DOHH2 (cell line): ENCODE measurements at regions not wholly inside any gene's neighbourhood (a gene's known extent, or its start where the extent isn't known, plus 50 kb on each side); places are given as distances from the start of the nearest gene placed in this dataset.

ENCODE experiments used
- H3F3A ChIP-seq: fragments of 200-600 bp; sonication (generic), shearing (Covaris generic); 2 replicates; pipeline ENCODE4 v1.6.0; 2016; ENCODE audit warnings: antibody characterized with exemption, mild to moderate bottlenecking; ENCODE audit not compliant: control insufficient read depth, insufficient read depth
- H3K27ac ChIP-seq: fragments of 200-600 bp; sonication (generic); 2 replicates; pipeline ENCODE4 v1.5.1; 2014; ENCODE audit warnings: low read depth, mild to moderate bottlenecking, low read length, moderate library complexity
- H3K27me3 ChIP-seq: fragments of 200-600 bp; sonication (generic); 2 replicates; pipeline ENCODE4 v1.6.1; 2014; ENCODE audit warnings: mild to moderate bottlenecking, low read length, mixed read lengths; ENCODE audit not compliant: control insufficient read depth
- H3K36me3 ChIP-seq: fragments of 200-600 bp; sonication (generic); 2 replicates; pipeline ENCODE4 v1.6.1; 2014; ENCODE audit warnings: mild to moderate bottlenecking, low read length, moderate library complexity, mixed read lengths; ENCODE audit not compliant: control insufficient read depth
- H3K4me1 ChIP-seq: fragments of 200-600 bp; sonication (generic); 2 replicates; pipeline ENCODE4 v1.6.1; 2014; ENCODE audit warnings: mild to moderate bottlenecking, low read length, mixed read lengths; ENCODE audit not compliant: control insufficient read depth
- H3K4me2 ChIP-seq: fragments of 200-600 bp; sonication (generic); 2 replicates; pipeline ENCODE4 v1.6.0; 2014; ENCODE audit warnings: mild to moderate bottlenecking, low read length, moderate library complexity
- H3K4me3 ChIP-seq: fragments of 200-600 bp; sonication (generic); 2 replicates; pipeline ENCODE4 v1.5.1; 2014; ENCODE audit warnings: mild to moderate bottlenecking, low read length, mixed read lengths
- H3K79me2 ChIP-seq: fragments of 200-600 bp; sonication (generic); 2 replicates; pipeline ENCODE4 v1.6.1; 2014; ENCODE audit warnings: mild to moderate bottlenecking, low read length, mixed read lengths; ENCODE audit not compliant: control insufficient read depth
- H3K9me2 ChIP-seq: fragments of 200-600 bp; sonication (generic); replicated peaks from 2 replicates; pipeline ENCODE4 v1.6.1; 2014; ENCODE audit warnings: mild to moderate bottlenecking, low read length, mixed read lengths; ENCODE audit not compliant: control insufficient read depth
- H3K9me3 ChIP-seq: fragments of 200-600 bp; sonication (generic); 2 replicates; pipeline ENCODE4 v1.6.1; 2014; ENCODE audit warnings: antibody characterized with exemption, low read length, mixed read lengths; ENCODE audit not compliant: control insufficient read depth, insufficient read depth
- H4K20me1 ChIP-seq: fragments of 200-600 bp; sonication (generic); 2 replicates; pipeline ENCODE4 v1.6.0; 2014; ENCODE audit warnings: low read depth, mild to moderate bottlenecking, antibody characterized with exemption, low read length, moderate library complexity; ENCODE audit not compliant: control insufficient read depth, insufficient read depth
- EZH2phosphoT487 ChIP-seq: fragments of 200-600 bp; sonication (generic); IDR thresholded peaks from 2 replicates; pipeline ENCODE4 v1.6.1; 2017; ENCODE audit warnings: borderline replicate concordance, mild to moderate bottlenecking, antibody characterized with exemption, low read length, moderate library complexity, mixed read lengths
- TF ChIP-seq, protein P1 (sequence below): fragments of 200-600 bp; sonication (generic); IDR thresholded peaks from one replicate; pipeline ENCODE4 v1.5.1; 2014; ENCODE audit warnings: antibody characterized with exemption, mild to moderate bottlenecking, low read depth, low read length; ENCODE audit not compliant: poor library complexity, severe bottlenecking

DNA sequence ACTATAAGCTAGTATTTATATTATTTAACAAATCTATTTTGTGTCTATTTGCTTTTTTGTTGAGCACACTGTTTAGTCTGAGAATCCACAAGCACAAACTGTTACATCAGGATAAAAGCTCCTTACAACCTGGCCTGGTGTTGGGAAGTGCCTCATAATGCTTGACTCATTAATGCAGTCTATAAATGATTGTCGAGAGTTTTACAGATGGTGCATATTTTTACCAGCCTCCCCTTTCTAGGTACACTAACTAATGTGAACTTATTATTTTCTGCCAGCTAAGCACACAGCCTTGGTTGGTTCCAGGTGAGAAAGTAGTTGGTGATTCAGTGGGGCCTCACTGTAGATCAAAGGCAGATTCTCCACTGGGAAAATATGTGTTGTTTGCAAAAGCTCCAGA, 151.0 kb upstream of the ADAMTS16 start:
- Histone ChIP-seq H3K4me1 (no peaks in the 10 kb centered on the region), H3K9me2 (no peaks in the 10 kb centered on the region), H3K36me3 (no peaks in the 10 kb centered on the region), H3K9me3 (no peaks in the 10 kb centered on the region), H3K4me2 (no peak overlapping the region), H3F3A (no peaks in the 10 kb centered on the region), H3K27me3 (no peaks in the 10 kb centered on the region), H3K27ac (no peak overlapping the region), H3K4me3 (no peak overlapping the region), H4K20me1 (no peaks in the 10 kb centered on the region), H3K79me2 (no peaks in the 10 kb centered on the region)
- TF ChIP-seq, protein P1, sequence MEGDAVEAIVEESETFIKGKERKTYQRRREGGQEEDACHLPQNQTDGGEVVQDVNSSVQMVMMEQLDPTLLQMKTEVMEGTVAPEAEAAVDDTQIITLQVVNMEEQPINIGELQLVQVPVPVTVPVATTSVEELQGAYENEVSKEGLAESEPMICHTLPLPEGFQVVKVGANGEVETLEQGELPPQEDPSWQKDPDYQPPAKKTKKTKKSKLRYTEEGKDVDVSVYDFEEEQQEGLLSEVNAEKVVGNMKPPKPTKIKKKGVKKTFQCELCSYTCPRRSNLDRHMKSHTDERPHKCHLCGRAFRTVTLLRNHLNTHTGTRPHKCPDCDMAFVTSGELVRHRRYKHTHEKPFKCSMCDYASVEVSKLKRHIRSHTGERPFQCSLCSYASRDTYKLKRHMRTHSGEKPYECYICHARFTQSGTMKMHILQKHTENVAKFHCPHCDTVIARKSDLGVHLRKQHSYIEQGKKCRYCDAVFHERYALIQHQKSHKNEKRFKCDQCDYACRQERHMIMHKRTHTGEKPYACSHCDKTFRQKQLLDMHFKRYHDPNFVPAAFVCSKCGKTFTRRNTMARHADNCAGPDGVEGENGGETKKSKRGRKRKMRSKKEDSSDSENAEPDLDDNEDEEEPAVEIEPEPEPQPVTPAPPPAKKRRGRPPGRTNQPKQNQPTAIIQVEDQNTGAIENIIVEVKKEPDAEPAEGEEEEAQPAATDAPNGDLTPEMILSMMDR: no peak
- TF ChIP-seq EZH2phosphoT487: no peak

DNA sequence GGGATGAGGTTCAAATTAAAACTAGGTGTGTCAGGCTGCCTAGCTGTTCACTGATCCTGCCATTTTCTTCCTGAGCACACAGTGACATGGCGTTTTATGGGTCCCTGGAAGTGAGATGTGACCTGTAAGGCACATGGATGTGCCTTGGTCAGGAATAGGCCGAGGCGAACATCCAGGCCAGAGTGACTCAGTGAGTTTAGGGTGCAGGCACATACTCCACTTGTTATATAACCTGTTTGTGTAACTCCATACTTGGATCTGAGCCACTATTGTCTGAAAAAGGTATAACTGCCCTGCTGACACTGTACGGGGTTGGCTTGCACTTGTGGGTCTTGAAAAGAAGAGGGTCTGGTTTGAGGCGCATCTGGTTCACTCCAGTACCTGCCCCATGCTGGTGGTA, 150.1 kb upstream of the ADAMTS16 start:
- Histone ChIP-seq H3F3A (no peaks in the 10 kb centered on the region), H3K27me3 (no peaks in the 10 kb centered on the region), H3K36me3 (no peaks in the 10 kb centered on the region), H3K4me1 (no peaks in the 10 kb centered on the region), H3K27ac (no peak overlapping the region), H3K9me2 (no peaks in the 10 kb centered on the region), H3K79me2 (no peaks in the 10 kb centered on the region), H3K4me2 (no peak overlapping the region), H3K9me3 (no peaks in the 10 kb centered on the region), H4K20me1 (no peaks in the 10 kb centered on the region), H3K4me3 (no peak overlapping the region)
- TF ChIP-seq, protein P1: no peak
- TF ChIP-seq EZH2phosphoT487: no peak

DNA sequence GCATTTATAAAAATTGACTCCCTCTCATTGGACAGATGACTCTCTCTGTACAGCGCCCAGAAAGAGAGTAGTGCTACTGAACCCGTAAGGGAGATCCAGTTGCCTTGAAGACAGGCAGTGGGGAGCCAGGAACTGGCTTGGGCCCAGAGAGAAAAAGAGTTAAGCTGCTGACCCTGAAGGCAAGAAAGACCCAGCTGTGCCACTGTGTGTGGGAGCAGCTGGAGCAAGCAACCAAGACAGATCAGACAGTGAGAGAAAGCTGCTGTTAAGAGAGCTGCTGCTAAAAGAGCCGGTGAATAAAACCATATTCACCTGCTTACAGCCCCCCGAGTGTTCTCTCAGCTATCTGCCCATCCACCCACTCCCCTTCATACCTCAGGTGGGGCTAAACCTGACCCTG, 149.7 kb upstream of the ADAMTS16 start:
- H3K9me2 ChIP-seq: no peaks in the 10 kb centered on the region
- no peak overlapping the region for H3K4me3 ChIP-seq
- no peak overlapping the region for H3K4me2 ChIP-seq
- H3K36me3 ChIP-seq: no peaks in the 10 kb centered on the region
- no peaks in the 10 kb centered on the region for H4K20me1 ChIP-seq
- no peaks in the 10 kb centered on the region for H3K79me2 ChIP-seq
- H3F3A ChIP-seq: no peaks in the 10 kb centered on the region
- H3K4me1 ChIP-seq: no peaks in the 10 kb centered on the region
- no peaks in the 10 kb centered on the region for H3K9me3 ChIP-seq
- H3K27ac ChIP-seq: no peak overlapping the region
- H3K27me3 ChIP-seq: no peaks in the 10 kb centered on the region
- no peak for TF ChIP-seq EZH2phosphoT487
- TF ChIP-seq, protein P1: no peak

DNA sequence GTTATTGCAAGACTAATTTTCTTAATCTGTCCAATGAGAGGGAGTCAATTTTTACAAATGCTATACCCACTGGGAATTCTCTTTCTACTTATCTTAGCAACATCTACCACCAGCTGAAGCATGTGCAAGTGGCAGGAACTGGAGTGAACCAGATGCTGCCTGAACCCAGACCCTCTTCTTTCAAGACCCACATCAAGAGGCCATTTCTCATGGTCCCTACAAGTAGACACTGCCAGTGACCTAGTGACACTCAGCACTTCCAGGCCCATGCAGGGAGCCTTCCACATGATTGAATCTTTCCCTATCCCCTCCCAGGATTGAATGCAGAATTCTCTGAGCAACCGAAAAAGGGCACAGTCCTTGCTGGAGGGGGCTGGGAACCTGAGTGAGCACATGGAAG, 148.2 kb upstream of the ADAMTS16 start:
- no peak overlapping the region for H3K4me2 ChIP-seq
- no peak overlapping the region for H3K4me3 ChIP-seq
- no peaks in the 10 kb centered on the region for H3K4me1 ChIP-seq

More for the DNA sequence above, 148.2 kb upstream of the ADAMTS16 start:
- Histone ChIP-seq H3K9me2 (no peaks in the 10 kb centered on the region), H3K9me3 (no peaks in the 10 kb centered on the region), H3K27me3 (no peaks in the 10 kb centered on the region), H3K27ac (no peak overlapping the region), H4K20me1 (no peaks in the 10 kb centered on the region), H3F3A (no peaks in the 10 kb centered on the region), H3K36me3 (no peaks in the 10 kb centered on the region), H3K79me2 (no peaks in the 10 kb centered on the region)
- TF ChIP-seq, protein P1: no peak
- TF ChIP-seq EZH2phosphoT487: no peak
